ENCODE measurements at regions not wholly inside any gene's neighbourhood (a gene's known extent, or its start where the extent isn't known, plus 50 kb on each side); places are given as distances from the start of the nearest gene placed in this dataset.

DNA sequence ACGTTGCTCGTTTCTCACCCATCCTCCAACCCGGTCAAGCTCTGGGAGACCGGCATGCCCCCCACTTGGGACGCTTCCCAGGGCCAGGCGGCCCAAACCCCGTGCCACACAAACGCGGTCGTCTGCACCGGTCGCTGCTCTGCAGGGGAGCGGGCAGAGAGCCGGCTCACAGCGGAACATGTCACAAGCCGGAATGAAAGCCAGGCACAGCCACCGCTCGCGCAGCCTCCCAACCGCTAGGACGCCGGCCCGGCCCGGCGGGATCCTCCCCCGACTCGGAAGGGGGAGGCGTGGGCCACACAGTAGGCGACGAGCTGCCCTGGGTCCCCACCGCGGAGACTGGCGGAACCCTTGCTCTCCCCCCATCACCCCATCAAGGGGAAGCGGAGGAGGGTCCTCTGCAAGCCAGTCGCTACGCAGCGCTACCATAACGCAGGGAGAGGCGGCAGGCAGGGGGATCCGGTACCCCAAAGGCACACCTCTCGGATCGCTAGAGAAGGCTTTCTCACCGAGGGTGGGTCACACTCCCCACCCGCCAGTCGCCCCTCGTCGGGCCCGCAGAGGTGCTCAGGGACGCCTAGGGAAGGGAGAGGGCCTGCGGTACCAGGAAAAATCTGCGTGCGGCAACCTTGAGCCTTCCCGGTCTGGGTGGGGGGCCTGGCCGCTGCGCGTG, 768.4 kb upstream of the DEFB115 start:
- H4K8ac ChIP-seq (ENCODE audit: low read depth in 2 of 2, low read length in 2 of 2) = no peak overlapping the region
- DNase-seq (no peak), ATAC-seq (ENCODE audit: low read depth) (no peak)
- no peak for TF ChIP-seq CEBPB (IDR thresholded peaks at IDR 0.05; ENCODE audit: low read depth, low read length)
- TF ChIP-seq NFE2L2 (IDR thresholded peaks at IDR 0.05; ENCODE audit: low read depth, low read length) = no peak
- no peak for TF ChIP-seq CHD1 (IDR thresholded peaks at IDR 0.05; ENCODE audit: low read depth, low read length)
- TF ChIP-seq BHLHE40 (IDR thresholded peaks at IDR 0.05; ENCODE audit: low read depth, low read length) = no peak
- intact Hi-C loops (cut with micrococcal nuclease) = no loop called here
- no TSS peak for BruUV-seq (replicated peaks)
- H3K4me3 ChIP-seq (ENCODE audit: insufficient read depth, low read depth, low read length) = no peak overlapping the region
- H2AK5ac ChIP-seq (ENCODE audit: low read depth, low read length) = no peak overlapping the region
- H2BK15ac ChIP-seq (ENCODE audit: low read depth, low read length) = no peak overlapping the region
- no peak overlapping the region for H3K14ac ChIP-seq (replicated peaks; ENCODE audit: low read depth, low read length)
- no peak overlapping the region for H3K9ac ChIP-seq (ENCODE audit: low read depth, low read length)
- H3K79me1 ChIP-seq (ENCODE audit: low read depth in 1 of 2, low read length in 2 of 2) = no peaks in the 10 kb centered on the region
- H3K36me3 ChIP-seq (ENCODE audit: control insufficient read depth, insufficient read depth, low read length) = no peaks in the 10 kb centered on the region
- no peak overlapping the region for H3K4ac ChIP-seq (ENCODE audit: low read depth, low read length)
- no peaks in the 10 kb centered on the region for H3K27me3 ChIP-seq (ENCODE audit: control insufficient read depth, insufficient read depth, low read length)
- H2BK120ac ChIP-seq (ENCODE audit: low read depth, low read length) = no peak overlapping the region
- no peak overlapping the region for H2AK9ac ChIP-seq (replicated peaks; ENCODE audit: low read depth, low read length, poor library complexity)
- dilution Hi-C loops (cut with HindIII; ENCODE audit: low sequenced_read_pairs, unreplicated experiment) = no loop called here
- no peak overlapping the region for H3K18ac ChIP-seq (ENCODE audit: low read depth, low read length)
- no peak overlapping the region for H3K27ac ChIP-seq (ENCODE audit: insufficient read depth, low read length)
- no peak overlapping the region for H2BK20ac ChIP-seq (ENCODE audit: low read depth, low read length)
- no peak overlapping the region for H4K91ac ChIP-seq (ENCODE audit: insufficient read depth, low read depth, low read length)
- H2BK5ac ChIP-seq (ENCODE audit: low read depth, low read length, poor library complexity, severe bottlenecking) = no peak overlapping the region
- no peaks in the 10 kb centered on the region for H4K20me1 ChIP-seq (ENCODE audit: insufficient read depth, low read length)
- in situ Hi-C loops (cut with MboI; ENCODE audit: low sequenced_read_pairs) = no loop called here
- 16% methylated on average over 12 of the region's 56 CpGs; no CpG with 5 or more reads in 1 of the 2 experiments for WGBS, 2 experiments (ENCODE audit: extremely low coverage in 2 of 2, insufficient read length in 1 of 2)
- H3K4me1 ChIP-seq (ENCODE audit: control insufficient read depth, insufficient read depth, low read length) = no peaks in the 10 kb centered on the region
- no peak overlapping the region for H4K5ac ChIP-seq (ENCODE audit: low read depth, low read length)
- H2AFZ ChIP-seq (replicated peaks; ENCODE audit: low read length, poor library complexity) = no peak overlapping the region
- no peak overlapping the region for H3K23ac ChIP-seq (ENCODE audit: low read depth, low read length)
- ChIA-PET POLR2A (ENCODE audit: unreplicated experiment) (no interaction called here), CTCF (no interaction called here)
- no peak overlapping the region for H3K56ac ChIP-seq (ENCODE audit: extremely low read depth, insufficient read depth, low read length)
- peaks cover 30% of the 10 kb centered on the region for H3K9me3 ChIP-seq (ENCODE audit: control insufficient read depth, insufficient read depth, low read length)
- no peaks in the 10 kb centered on the region for H3K9me1 ChIP-seq (ENCODE audit: insufficient read depth, low read length)
- no peak overlapping the region for H3K4me2 ChIP-seq (ENCODE audit: low read depth, low read length)
